ENCODE measurements at regions not wholly inside any gene's neighbourhood (a gene's known extent, or its start where the extent isn't known, plus 50 kb on each side); places are given as distances from the start of the nearest gene placed in this dataset.

DNA sequence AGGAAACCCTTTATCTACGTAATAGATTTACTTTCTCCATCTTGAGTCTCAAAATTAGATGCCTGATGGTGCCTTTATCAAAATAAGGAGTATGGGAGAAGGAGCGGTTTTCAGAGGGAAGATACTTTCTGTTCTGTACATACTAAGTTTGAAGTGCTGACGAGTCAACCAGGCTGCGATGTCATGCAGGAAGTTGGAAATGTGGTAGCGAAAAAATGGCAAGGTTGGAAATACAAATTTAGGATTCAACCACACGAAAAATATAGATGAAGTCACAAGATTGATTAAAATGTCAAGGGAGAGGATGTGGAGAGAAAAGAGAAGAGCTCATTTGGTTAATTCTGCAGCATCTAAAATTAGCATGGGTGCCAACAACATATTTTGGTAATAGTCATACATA lies 129.5 kb downstream of the FOXD1 start:
- peaks cover 28% of the 10 kb centered on the region for H3K27me3 Mint-ChIP-seq (ENCODE audit: low read depth)
- TF ChIP-seq, protein P1, sequence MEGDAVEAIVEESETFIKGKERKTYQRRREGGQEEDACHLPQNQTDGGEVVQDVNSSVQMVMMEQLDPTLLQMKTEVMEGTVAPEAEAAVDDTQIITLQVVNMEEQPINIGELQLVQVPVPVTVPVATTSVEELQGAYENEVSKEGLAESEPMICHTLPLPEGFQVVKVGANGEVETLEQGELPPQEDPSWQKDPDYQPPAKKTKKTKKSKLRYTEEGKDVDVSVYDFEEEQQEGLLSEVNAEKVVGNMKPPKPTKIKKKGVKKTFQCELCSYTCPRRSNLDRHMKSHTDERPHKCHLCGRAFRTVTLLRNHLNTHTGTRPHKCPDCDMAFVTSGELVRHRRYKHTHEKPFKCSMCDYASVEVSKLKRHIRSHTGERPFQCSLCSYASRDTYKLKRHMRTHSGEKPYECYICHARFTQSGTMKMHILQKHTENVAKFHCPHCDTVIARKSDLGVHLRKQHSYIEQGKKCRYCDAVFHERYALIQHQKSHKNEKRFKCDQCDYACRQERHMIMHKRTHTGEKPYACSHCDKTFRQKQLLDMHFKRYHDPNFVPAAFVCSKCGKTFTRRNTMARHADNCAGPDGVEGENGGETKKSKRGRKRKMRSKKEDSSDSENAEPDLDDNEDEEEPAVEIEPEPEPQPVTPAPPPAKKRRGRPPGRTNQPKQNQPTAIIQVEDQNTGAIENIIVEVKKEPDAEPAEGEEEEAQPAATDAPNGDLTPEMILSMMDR (IDR thresholded peaks at IDR 0.05; ENCODE audit: unreplicated experiment in 3 of 3): no peak
- H3K27ac Mint-ChIP-seq: no peak overlapping the region
- no peaks in the 10 kb centered on the region for H3K36me3 Mint-ChIP-seq (ENCODE audit: low read depth)
- H3K4me1 Mint-ChIP-seq: no peaks in the 10 kb centered on the region
- no peaks in the 10 kb centered on the region for H3K9me3 Mint-ChIP-seq
- H3K4me3 Mint-ChIP-seq: no peak overlapping the region

GRCh38 chr5:73318308-73318719 lies 130.3 kb downstream of the FOXD1 start:
- no peaks in the 10 kb centered on the region for H3K36me3 Mint-ChIP-seq (ENCODE audit: low read depth)
- H3K4me3 Mint-ChIP-seq: no peak overlapping the region
- H3K4me1 Mint-ChIP-seq: peaks cover under 1% of the 10 kb centered on the region
- no peak overlapping the region for H3K27ac Mint-ChIP-seq
- TF ChIP-seq, protein P1 (IDR thresholded peaks at IDR 0.05; ENCODE audit: unreplicated experiment in 3 of 3): no peak
- peaks cover 30% of the 10 kb centered on the region for H3K27me3 Mint-ChIP-seq (ENCODE audit: low read depth)
- H3K9me3 Mint-ChIP-seq: no peaks in the 10 kb centered on the region

GRCh38 chr5:73317523-73317922 lies 131.1 kb downstream of the FOXD1 start:
- Mint-ChIP-seq H3K4me3 (no peak overlapping the region), H3K27me3 (ENCODE audit: low read depth) (peaks cover 34% of the 10 kb centered on the region), H3K36me3 (ENCODE audit: low read depth) (no peaks in the 10 kb centered on the region), H3K4me1 (peaks cover 7% of the 10 kb centered on the region), H3K27ac (no peak overlapping the region), H3K9me3 (no peaks in the 10 kb centered on the region)
- TF ChIP-seq, protein P1 (IDR thresholded peaks at IDR 0.05; ENCODE audit: unreplicated experiment in 3 of 3): no peak

DNA sequence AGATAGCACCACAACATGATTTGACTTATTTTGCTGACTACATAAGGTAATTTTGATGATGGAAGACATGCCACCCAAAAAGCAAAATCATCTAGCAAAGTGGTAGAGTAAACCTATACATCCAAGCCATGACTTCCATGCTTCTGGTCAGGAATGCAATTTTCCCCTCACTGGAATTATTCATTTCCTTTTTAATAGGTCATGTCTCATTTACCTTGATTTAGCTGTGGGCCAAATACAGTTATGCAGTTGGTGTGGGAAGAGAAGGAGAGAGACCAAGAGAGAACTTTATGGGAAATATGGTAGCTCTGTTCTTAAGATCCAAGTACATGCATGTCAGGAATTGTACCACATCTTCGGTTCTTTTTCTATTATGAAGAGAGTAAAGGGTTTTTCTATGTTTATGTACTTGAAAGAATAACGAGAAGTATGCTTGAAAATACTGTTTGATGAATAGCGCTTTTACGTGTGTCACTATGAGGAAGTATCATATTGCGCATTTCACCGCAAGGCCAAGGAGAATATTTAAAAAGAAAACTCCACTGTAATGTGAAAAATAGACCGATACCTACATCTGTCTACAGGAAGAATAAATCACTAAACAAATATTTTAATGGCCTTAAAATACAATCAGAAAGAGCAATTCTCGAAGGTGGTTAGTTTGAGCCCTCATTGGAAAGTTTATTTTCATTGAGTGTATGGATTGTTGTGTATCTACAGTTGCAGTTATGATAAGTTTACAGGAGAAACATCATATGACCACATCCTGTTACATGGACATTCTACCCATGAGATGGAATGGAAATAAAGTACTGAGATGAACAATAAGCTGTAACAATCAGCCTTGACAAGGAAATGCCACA lies 134.0 kb downstream of the FOXD1 start:
- H3K4me3 Mint-ChIP-seq: no peak overlapping the region
- peaks cover 52% of the 10 kb centered on the region for H3K27me3 Mint-ChIP-seq (ENCODE audit: low read depth)
- H3K27ac Mint-ChIP-seq: no peak overlapping the region
- TF ChIP-seq, protein P1 (IDR thresholded peaks at IDR 0.05; ENCODE audit: unreplicated experiment in 3 of 3): no peak
- H3K36me3 Mint-ChIP-seq (ENCODE audit: low read depth): no peaks in the 10 kb centered on the region
- no peaks in the 10 kb centered on the region for H3K9me3 Mint-ChIP-seq
- peaks cover 19% of the 10 kb centered on the region for H3K4me1 Mint-ChIP-seq

DNA sequence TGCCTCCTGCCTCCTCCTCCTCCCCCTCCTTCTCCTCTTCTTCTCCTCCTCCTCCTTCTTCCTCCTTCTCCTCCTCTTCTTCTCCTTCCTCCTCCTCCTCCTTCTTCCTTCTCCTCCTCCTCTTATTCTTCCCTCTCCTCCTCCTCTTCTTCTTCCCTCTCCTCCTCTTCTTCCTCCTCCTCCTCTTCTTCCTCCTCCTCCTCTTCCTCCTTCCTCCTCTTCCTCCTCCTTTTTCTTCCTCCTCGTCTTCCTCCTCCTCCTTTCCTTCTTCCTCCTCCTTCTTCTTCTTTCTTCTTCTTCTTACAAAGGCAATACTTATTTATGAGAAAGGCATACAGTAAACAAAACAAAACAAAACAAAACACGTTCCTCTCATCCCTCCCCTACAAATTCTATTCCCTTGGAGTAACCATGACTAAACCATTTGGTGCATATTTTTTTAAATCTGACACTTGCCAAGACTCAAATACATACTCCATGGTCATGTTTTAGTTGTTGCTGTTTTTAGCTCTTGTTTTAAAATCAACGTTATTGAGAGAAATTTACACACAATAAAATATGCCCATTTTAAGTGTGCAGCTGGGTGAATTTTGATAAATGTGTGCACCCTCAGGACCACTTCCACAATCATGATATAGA lies 135.6 kb downstream of the FOXD1 start:
- H3K9me3 Mint-ChIP-seq: no peaks in the 10 kb centered on the region
- TF ChIP-seq, protein P1 (IDR thresholded peaks at IDR 0.05; ENCODE audit: unreplicated experiment in 3 of 3): no peak
- peaks cover 19% of the 10 kb centered on the region for H3K4me1 Mint-ChIP-seq
- H3K27me3 Mint-ChIP-seq (ENCODE audit: low read depth): peaks cover 65% of the 10 kb centered on the region
- H3K4me3 Mint-ChIP-seq: no peak overlapping the region
- no peaks in the 10 kb centered on the region for H3K36me3 Mint-ChIP-seq (ENCODE audit: low read depth)
- H3K27ac Mint-ChIP-seq: no peak overlapping the region

Measured in nephron (organoid).